SK-N-SH treated with all-trans-retinoic acid at 6 μM for 48 hours (cell line): ENCODE measurements at regions not wholly inside any gene's neighbourhood (a gene's known extent, or its start where the extent isn't known, plus 50 kb on each side); places are given as distances from the start of the nearest gene placed in this dataset.

Experiments
- ATAC-seq: fragments of 200-7000 bp; cut with Tn5 transposase; 3 replicates; pipeline ENCODE4 v1.9.1; 2020; ENCODE audit warnings: mild to moderate bottlenecking, moderate library complexity
- BACH2 ChIP-seq: fragments of 250-450 bp; sonication (Bioruptor Pico); IDR thresholded peaks from 2 replicates; pipeline ENCODE4 v1.9.0; 2021; ENCODE audit warnings: mild to moderate bottlenecking, borderline replicate concordance
- ESRRG ChIP-seq: fragments of 250-450 bp; sonication (Bioruptor Pico); IDR thresholded peaks from 2 replicates; pipeline ENCODE4 v1.6.1; 2021; ENCODE audit warnings: mild to moderate bottlenecking
- GLIS3 ChIP-seq: fragments of 250-450 bp; sonication (Bioruptor Pico); IDR thresholded peaks from 2 replicates; pipeline ENCODE4 v1.5.0; 2020; ENCODE audit warnings: mild to moderate bottlenecking, moderate library complexity
- ISL1 ChIP-seq: fragments of 250-450 bp; sonication (Bioruptor Pico); IDR thresholded peaks from 2 replicates; pipeline ENCODE4 v2.1.2; 2022; ENCODE audit warnings: mild to moderate bottlenecking, moderate library complexity
- PPARA ChIP-seq: fragments of 250-450 bp; sonication (Bioruptor Pico); IDR thresholded peaks from 2 replicates; pipeline ENCODE4 v1.5.0; 2020; ENCODE audit warnings: mild to moderate bottlenecking, borderline replicate concordance
- RARB ChIP-seq: fragments of 250-450 bp; sonication (Bioruptor Pico); IDR thresholded peaks from 2 replicates; pipeline ENCODE4 v1.8.0; 2021; ENCODE audit warnings: mild to moderate bottlenecking, moderate library complexity
- SNAI2 ChIP-seq: fragments of 250-450 bp; sonication (Bioruptor Pico); IDR thresholded peaks from 2 replicates; pipeline ENCODE4 v1.5.0; 2020; ENCODE audit warnings: mild to moderate bottlenecking, moderate library complexity
- TCF4 ChIP-seq: fragments of 250-450 bp; sonication (Bioruptor Pico); IDR thresholded peaks from 2 replicates; pipeline ENCODE4 v1.8.0; 2021; ENCODE audit warnings: mild to moderate bottlenecking, moderate library complexity, borderline replicate concordance
- TOX ChIP-seq: fragments of 250-450 bp; sonication (Bioruptor Pico); IDR thresholded peaks from 2 replicates; pipeline ENCODE4 v1.8.0; 2021; ENCODE audit warnings: mild to moderate bottlenecking, moderate library complexity, borderline replicate concordance
- TSHZ2 ChIP-seq: fragments of 250-450 bp; sonication (Bioruptor Pico); IDR thresholded peaks from 2 replicates; pipeline ENCODE4 v1.5.0; 2020; ENCODE audit warnings: mild to moderate bottlenecking, moderate library complexity
- ZFP3 ChIP-seq: fragments of 250-450 bp; sonication (Bioruptor Pico); IDR thresholded peaks from 2 replicates; pipeline ENCODE4 v1.5.0; 2020; ENCODE audit warnings: mild to moderate bottlenecking, moderate library complexity
- ZFP30 ChIP-seq: fragments of 450-650 bp; formaldehyde crosslinking; IDR thresholded peaks from 2 replicates; pipeline ENCODE4 v1.5.0; 2022; ENCODE audit warnings: mild to moderate bottlenecking, moderate library complexity
- ZNF565 ChIP-seq: fragments of 450-650 bp; formaldehyde crosslinking; conservative IDR thresholded peaks from 2 replicates; pipeline ENCODE4 v1.5.0; 2020; ENCODE audit warnings: low read depth, mild to moderate bottlenecking, moderate library complexity
- ZNF70 ChIP-seq: fragments of 450-650 bp; formaldehyde crosslinking; IDR thresholded peaks from 2 replicates; pipeline ENCODE4 v1.5.0; 2020; ENCODE audit warnings: mild to moderate bottlenecking, moderate library complexity
- ZNF8 ChIP-seq: fragments of 450-650 bp; formaldehyde crosslinking; IDR thresholded peaks from 2 replicates; pipeline ENCODE4 v1.5.0; 2020; ENCODE audit warnings: mild to moderate bottlenecking, moderate library complexity
- TF ChIP-seq, protein P1 (sequence below): fragments of 250-450 bp; sonication (Bioruptor Pico); IDR thresholded peaks from 2 replicates; pipeline ENCODE4 v1.5.1; 2021; ENCODE audit warnings: mild to moderate bottlenecking, moderate library complexity
- TF ChIP-seq, protein P2 (sequence below): fragments of 250-450 bp; sonication (Bioruptor Pico); IDR thresholded peaks from 2 replicates; pipeline ENCODE4 v1.8.0; 2020; ENCODE audit warnings: mild to moderate bottlenecking, moderate library complexity, borderline replicate concordance
- TF ChIP-seq, protein P3 (sequence below): fragments of 250-450 bp; sonication (Bioruptor Pico); IDR thresholded peaks from 2 replicates; pipeline ENCODE4 v1.5.1; 2020; ENCODE audit warnings: low read depth, mild to moderate bottlenecking, moderate library complexity
- TF ChIP-seq, protein P4 (sequence below): fragments of 250-450 bp; sonication (Bioruptor Pico); IDR thresholded peaks from 2 replicates; pipeline ENCODE4 v1.8.0; 2021; ENCODE audit warnings: low read depth, mild to moderate bottlenecking, moderate library complexity, borderline replicate concordance

GRCh38 chr15:31516874-31517273 is 190.2 kb downstream of the KLF13 start:
- no peak for ATAC-seq
- TF ChIP-seq GLIS3 (CRISPR knock-in tag) = no peak
- no peak for TF ChIP-seq ISL1 (CRISPR knock-in tag)
- TF ChIP-seq BACH2 = no peak
- no peak for TF ChIP-seq ZFP30 (CRISPR knock-in tag)
- TF ChIP-seq ESRRG = no peak
- TF ChIP-seq, protein P1, sequence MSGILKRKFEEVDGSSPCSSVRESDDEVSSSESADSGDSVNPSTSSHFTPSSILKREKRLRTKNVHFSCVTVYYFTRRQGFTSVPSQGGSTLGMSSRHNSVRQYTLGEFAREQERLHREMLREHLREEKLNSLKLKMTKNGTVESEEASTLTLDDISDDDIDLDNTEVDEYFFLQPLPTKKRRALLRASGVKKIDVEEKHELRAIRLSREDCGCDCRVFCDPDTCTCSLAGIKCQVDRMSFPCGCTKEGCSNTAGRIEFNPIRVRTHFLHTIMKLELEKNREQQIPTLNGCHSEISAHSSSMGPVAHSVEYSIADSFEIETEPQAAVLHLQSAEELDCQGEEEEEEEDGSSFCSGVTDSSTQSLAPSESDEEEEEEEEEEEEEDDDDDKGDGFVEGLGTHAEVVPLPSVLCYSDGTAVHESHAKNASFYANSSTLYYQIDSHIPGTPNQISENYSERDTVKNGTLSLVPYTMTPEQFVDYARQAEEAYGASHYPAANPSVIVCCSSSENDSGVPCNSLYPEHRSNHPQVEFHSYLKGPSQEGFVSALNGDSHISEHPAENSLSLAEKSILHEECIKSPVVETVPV (CRISPR knock-in tag) = no peak
- no peak for TF ChIP-seq SNAI2 (CRISPR knock-in tag)
- TF ChIP-seq, protein P2, sequence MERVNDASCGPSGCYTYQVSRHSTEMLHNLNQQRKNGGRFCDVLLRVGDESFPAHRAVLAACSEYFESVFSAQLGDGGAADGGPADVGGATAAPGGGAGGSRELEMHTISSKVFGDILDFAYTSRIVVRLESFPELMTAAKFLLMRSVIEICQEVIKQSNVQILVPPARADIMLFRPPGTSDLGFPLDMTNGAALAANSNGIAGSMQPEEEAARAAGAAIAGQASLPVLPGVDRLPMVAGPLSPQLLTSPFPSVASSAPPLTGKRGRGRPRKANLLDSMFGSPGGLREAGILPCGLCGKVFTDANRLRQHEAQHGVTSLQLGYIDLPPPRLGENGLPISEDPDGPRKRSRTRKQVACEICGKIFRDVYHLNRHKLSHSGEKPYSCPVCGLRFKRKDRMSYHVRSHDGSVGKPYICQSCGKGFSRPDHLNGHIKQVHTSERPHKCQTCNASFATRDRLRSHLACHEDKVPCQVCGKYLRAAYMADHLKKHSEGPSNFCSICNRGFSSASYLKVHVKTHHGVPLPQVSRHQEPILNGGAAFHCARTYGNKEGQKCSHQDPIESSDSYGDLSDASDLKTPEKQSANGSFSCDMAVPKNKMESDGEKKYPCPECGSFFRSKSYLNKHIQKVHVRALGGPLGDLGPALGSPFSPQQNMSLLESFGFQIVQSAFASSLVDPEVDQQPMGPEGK (CRISPR knock-in tag) = no peak
- TF ChIP-seq ZFP3 (CRISPR knock-in tag) = no peak
- TF ChIP-seq ZNF70 (CRISPR knock-in tag) = no peak
- TF ChIP-seq, protein P3, sequence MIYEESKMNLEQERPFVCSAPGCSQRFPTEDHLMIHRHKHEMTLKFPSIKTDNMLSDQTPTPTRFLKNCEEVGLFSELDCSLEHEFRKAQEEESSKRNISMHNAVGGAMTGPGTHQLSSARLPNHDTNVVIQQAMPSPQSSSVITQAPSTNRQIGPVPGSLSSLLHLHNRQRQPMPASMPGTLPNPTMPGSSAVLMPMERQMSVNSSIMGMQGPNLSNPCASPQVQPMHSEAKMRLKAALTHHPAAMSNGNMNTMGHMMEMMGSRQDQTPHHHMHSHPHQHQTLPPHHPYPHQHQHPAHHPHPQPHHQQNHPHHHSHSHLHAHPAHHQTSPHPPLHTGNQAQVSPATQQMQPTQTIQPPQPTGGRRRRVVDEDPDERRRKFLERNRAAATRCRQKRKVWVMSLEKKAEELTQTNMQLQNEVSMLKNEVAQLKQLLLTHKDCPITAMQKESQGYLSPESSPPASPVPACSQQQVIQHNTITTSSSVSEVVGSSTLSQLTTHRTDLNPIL = no peak
- TF ChIP-seq TCF4 (CRISPR knock-in tag) = no peak
- no peak for TF ChIP-seq RARB (CRISPR knock-in tag)

DNA sequence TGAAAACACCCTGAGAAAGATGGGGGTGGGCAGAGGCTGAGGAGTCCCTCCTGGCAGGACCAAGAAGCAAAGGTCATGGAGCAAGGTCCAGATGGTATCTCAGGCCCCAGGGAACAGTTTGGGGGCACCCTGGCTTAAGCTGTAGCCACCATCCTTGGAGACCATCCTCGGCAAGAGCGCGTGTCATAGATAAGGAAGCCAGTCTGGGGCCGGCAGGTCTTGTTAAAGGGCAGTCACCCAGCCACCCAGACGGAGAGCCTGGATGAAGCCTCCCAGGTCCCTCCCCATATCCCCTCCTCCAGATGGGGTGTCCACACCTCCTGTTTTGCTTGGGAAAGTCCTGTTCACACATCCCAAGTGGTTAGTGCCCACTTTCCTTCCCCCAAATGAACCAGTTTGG is 191.1 kb downstream of the KLF13 start:
- ATAC-seq = no peak
- TF ChIP-seq SNAI2 (CRISPR knock-in tag) = no peak
- no peak for TF ChIP-seq TCF4 (CRISPR knock-in tag)
- TF ChIP-seq, protein P2 (CRISPR knock-in tag) = no peak
- no peak for TF ChIP-seq ZFP3 (CRISPR knock-in tag)
- TF ChIP-seq ESRRG = no peak
- TF ChIP-seq GLIS3 (CRISPR knock-in tag) = no peak
- TF ChIP-seq, protein P4, sequence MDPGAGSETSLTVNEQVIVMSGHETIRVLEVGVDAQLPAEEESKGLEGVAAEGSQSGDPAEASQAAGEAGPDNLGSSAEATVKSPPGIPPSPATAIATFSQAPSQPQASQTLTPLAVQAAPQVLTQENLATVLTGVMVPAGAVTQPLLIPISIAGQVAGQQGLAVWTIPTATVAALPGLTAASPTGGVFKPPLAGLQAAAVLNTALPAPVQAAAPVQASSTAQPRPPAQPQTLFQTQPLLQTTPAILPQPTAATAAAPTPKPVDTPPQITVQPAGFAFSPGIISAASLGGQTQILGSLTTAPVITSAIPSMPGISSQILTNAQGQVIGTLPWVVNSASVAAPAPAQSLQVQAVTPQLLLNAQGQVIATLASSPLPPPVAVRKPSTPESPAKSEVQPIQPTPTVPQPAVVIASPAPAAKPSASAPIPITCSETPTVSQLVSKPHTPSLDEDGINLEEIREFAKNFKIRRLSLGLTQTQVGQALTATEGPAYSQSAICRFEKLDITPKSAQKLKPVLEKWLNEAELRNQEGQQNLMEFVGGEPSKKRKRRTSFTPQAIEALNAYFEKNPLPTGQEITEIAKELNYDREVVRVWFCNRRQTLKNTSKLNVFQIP = no peak
- TF ChIP-seq, protein P3 = no peak
- no peak for TF ChIP-seq PPARA (CRISPR knock-in tag)
- no peak for TF ChIP-seq ZNF8 (CRISPR knock-in tag)

GRCh38 chr15:31522028-31522427 is 195.4 kb downstream of the KLF13 start:
- no peak for ATAC-seq
- no peak for TF ChIP-seq GLIS3 (CRISPR knock-in tag)
- TF ChIP-seq PPARA (CRISPR knock-in tag) = no peak
- TF ChIP-seq, protein P3 = no peak
- TF ChIP-seq ZNF70 (CRISPR knock-in tag) = no peak
- TF ChIP-seq BACH2 = no peak
- TF ChIP-seq, protein P2 (CRISPR knock-in tag) = no peak
- no peak for TF ChIP-seq ZNF565 (CRISPR knock-in tag)
- no peak for TF ChIP-seq TOX (CRISPR knock-in tag)
- TF ChIP-seq TSHZ2 (CRISPR knock-in tag) = no peak
- no peak for TF ChIP-seq ZFP3 (CRISPR knock-in tag)
